ENCODE measurements at regions not wholly inside any gene's neighbourhood (a gene's known extent, or its start where the extent isn't known, plus 50 kb on each side); places are given as distances from the start of the nearest gene placed in this dataset.

DNA sequence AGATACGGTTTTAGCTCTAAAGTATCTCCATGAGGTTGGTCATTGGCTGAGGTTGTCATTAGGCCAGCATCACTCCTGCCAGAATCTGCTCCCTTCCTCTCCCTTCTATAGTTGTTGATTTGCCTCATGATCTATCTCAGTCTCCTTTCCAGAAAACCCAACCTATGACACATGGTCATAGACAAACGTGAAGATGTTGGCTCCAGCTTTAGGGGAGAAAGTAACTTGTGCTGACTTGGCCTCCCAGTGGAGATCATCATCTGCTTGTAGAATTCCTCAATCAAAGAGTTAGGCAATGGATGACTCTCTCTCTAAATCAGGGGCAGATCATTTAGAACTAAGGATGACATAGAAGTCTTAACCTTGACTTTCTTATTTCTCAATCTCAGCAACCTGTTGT is 894.4 kb downstream of the TTLL7 start:
- DNase-seq (ENCODE audit: low spot score) (no peak), ATAC-seq (ENCODE audit: insufficient number of reproducible peaks, low FRiP score, low read depth) (no peak)
- Histone ChIP-seq H3K27me3 (replicated peaks; ENCODE audit: insufficient read depth) (no peaks in the 10 kb centered on the region), H3K27ac (no peak overlapping the region), H3K9me3 (no peaks in the 10 kb centered on the region), H3K36me3 (no peaks in the 10 kb centered on the region), H3K4me1 (ENCODE audit: control insufficient read depth in 1 of 2, low read depth in 2 of 2) (no peaks in the 10 kb centered on the region), H3K4me3 (no peak overlapping the region)
- TF ChIP-seq, protein P1, sequence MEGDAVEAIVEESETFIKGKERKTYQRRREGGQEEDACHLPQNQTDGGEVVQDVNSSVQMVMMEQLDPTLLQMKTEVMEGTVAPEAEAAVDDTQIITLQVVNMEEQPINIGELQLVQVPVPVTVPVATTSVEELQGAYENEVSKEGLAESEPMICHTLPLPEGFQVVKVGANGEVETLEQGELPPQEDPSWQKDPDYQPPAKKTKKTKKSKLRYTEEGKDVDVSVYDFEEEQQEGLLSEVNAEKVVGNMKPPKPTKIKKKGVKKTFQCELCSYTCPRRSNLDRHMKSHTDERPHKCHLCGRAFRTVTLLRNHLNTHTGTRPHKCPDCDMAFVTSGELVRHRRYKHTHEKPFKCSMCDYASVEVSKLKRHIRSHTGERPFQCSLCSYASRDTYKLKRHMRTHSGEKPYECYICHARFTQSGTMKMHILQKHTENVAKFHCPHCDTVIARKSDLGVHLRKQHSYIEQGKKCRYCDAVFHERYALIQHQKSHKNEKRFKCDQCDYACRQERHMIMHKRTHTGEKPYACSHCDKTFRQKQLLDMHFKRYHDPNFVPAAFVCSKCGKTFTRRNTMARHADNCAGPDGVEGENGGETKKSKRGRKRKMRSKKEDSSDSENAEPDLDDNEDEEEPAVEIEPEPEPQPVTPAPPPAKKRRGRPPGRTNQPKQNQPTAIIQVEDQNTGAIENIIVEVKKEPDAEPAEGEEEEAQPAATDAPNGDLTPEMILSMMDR (IDR thresholded peaks at IDR 0.05), result no peak

DNA sequence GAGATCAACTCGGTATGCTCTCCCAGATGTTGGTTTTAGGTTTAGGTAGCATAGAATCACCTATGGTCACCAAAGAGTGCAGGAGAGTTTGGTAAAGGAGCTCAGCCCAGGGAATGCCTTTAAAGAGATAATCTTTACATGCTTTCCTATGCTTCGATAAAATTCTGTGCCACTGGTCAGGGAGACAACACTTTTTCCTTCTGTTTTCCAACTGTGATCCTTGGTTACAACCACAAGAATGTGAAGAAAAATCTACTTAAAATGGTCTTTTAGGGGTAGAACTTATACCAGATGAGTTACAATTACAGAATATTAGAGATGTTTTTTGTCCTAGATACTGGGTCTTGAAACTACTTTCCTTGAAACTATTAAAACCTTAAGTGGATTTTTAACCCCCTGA is 895.6 kb downstream of the TTLL7 start:
- no peak overlapping the region for H3K4me3 ChIP-seq
- no peak for ATAC-seq (ENCODE audit: insufficient number of reproducible peaks, low FRiP score, low read depth)
- H3K4me1 ChIP-seq (ENCODE audit: control insufficient read depth in 1 of 2, low read depth in 2 of 2), result peaks cover 0 to 5% of the 10 kb centered on the region in 2 donors
- H3K36me3 ChIP-seq, result no peaks in the 10 kb centered on the region
- no peaks in the 10 kb centered on the region for H3K27me3 ChIP-seq (replicated peaks; ENCODE audit: insufficient read depth)
- H3K9me3 ChIP-seq, result no peaks in the 10 kb centered on the region
- H3K27ac ChIP-seq, result no peak overlapping the region
- no peak for DNase-seq (ENCODE audit: low spot score)
- TF ChIP-seq, protein P1 (IDR thresholded peaks at IDR 0.05), result no peak

DNA sequence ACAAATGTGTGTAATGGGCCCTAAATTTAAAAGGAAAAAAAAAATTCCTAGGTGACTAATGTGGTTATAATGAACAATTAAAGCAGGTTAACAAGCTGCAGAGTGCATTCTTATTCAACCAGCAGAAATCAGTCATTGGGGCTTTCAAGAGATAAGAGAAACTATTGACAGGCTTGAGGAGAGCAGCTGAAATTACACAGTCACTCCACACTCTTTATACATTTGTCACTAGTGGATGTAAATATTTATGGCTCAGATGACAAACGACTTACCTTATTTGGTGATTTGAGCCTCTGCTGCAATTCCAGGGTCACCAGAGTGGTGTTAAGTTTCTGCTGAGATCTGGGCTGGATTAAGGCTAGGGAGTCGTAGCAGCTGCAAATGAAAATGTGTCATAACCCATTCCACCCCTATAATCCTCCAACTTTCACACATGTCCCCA is 896.3 kb downstream of the TTLL7 start:
- no peaks in the 10 kb centered on the region for H3K27me3 ChIP-seq (replicated peaks; ENCODE audit: insufficient read depth)
- no peak overlapping the region for H3K27ac ChIP-seq
- H3K36me3 ChIP-seq, result no peaks in the 10 kb centered on the region
- peaks cover 0 to 12% of the 10 kb centered on the region in 2 donors for H3K4me1 ChIP-seq (ENCODE audit: control insufficient read depth in 1 of 2, low read depth in 2 of 2)
- H3K9me3 ChIP-seq, result no peaks in the 10 kb centered on the region
- no peak overlapping the region for H3K4me3 ChIP-seq
- TF ChIP-seq, protein P1 (IDR thresholded peaks at IDR 0.05), result no peak
- ATAC-seq (ENCODE audit: insufficient number of reproducible peaks, low FRiP score, low read depth), result no peak
- DNase-seq (ENCODE audit: low spot score), result no peak

DNA sequence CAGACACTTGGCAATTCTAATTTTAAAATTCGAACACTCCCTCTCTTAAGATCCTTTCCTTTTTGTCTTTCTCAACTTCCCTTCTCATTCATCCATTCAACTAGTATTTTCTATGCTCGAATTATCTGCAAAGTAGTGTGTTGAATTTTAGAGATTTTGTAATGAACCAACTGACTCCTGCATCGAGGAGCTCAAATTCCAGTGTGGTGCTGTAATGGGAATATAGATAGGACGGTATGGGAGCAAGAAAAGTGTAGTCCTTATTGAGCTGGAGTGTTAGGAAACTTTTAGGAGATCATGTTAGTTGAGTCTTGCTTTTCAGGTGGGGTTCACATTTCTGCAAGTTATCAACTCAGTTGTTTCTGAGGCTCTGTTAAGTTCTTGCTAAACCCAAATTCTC is 897.5 kb downstream of the TTLL7 start:
- Histone ChIP-seq H3K27ac (no peak overlapping the region), H3K4me3 (no peak overlapping the region), H3K9me3 (no peaks in the 10 kb centered on the region), H3K4me1 (ENCODE audit: control insufficient read depth in 1 of 2, low read depth in 2 of 2) (peaks cover 0 to 13% of the 10 kb centered on the region in 2 donors), H3K36me3 (no peaks in the 10 kb centered on the region), H3K27me3 (replicated peaks; ENCODE audit: insufficient read depth) (no peaks in the 10 kb centered on the region)
- ATAC-seq (ENCODE audit: insufficient number of reproducible peaks, low FRiP score, low read depth) (no peak), DNase-seq (ENCODE audit: low spot score) (no peak)
- TF ChIP-seq, protein P1 (IDR thresholded peaks at IDR 0.05), result no peak

DNA sequence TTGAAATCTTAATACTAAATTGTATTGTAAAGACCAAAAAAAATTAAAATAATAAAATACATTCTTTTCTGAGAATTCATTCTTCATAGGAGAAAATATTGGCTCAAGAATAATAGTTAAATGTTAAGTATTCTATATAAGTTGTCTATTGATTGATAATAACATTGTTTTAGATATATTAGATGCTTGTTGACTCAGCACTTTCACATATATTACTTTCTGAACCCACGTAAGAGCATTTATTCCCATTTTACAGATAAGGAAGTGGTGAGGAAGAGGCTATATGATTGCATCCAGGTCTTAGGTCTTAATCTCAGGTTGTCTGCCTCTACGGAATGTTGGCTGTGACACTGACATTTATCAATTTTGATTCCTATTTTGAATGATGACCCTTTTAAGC is 898.8 kb downstream of the TTLL7 start:
- H3K27me3 ChIP-seq (replicated peaks; ENCODE audit: insufficient read depth), result no peaks in the 10 kb centered on the region
- H3K27ac ChIP-seq, result no peak overlapping the region
- TF ChIP-seq, protein P1 (IDR thresholded peaks at IDR 0.05), result no peak
- H3K4me1 ChIP-seq (ENCODE audit: control insufficient read depth in 1 of 2, low read depth in 2 of 2), result peaks cover 0 to 13% of the 10 kb centered on the region in 2 donors
- H3K9me3 ChIP-seq, result no peaks in the 10 kb centered on the region
- H3K36me3 ChIP-seq, result no peaks in the 10 kb centered on the region
- ATAC-seq (ENCODE audit: insufficient number of reproducible peaks, low FRiP score, low read depth), result no peak
- DNase-seq (ENCODE audit: low spot score), result no peak
- H3K4me3 ChIP-seq, result no peak overlapping the region

Data from thoracic aorta (tissue), 2 donors.